HG03159 (cell line): ENCODE measurements at regions not wholly inside any gene's neighbourhood (a gene's known extent, or its start where the extent isn't known, plus 50 kb on each side); places are given as distances from the start of the nearest gene placed in this dataset.
"Not testable (repeated sequence)": the region's sequence is repeated elsewhere in the genome, so short reads cannot be mapped to it uniquely, and the experiment has no call there.

Experiments used
- ATAC-seq: cut with Tn5 transposase; IDR thresholded peaks from one replicate; pipeline ENCODE4 v1.9.1; 2021; ENCODE audit warnings: mild to moderate bottlenecking, moderate library complexity; ENCODE audit not compliant: unreplicated experiment

- ATAC-seq: no peak
These were observed 221.5 kb downstream of the TFCP2L1 start for GRCh38 chr2:121063471-121063870.

- ATAC-seq: no peak
These were observed 220.8 kb downstream of the TFCP2L1 start for GRCh38 chr2:121064186-121064585.

- no peak for ATAC-seq
These were observed 219.8 kb downstream of the TFCP2L1 start for GRCh38 chr2:121065239-121065638.

- ATAC-seq: no peak
These were observed 218.5 kb downstream of the TFCP2L1 start for GRCh38 chr2:121066526-121066925.

- ATAC-seq: no peak
These were observed 216.2 kb downstream of the TFCP2L1 start for GRCh38 chr2:121068851-121069250.

GRCh38 chr2:121069434-121069969, 215.5 kb downstream of the TFCP2L1 start:
- no peak for ATAC-seq

GRCh38 chr2:121070061-121070460, 214.9 kb downstream of the TFCP2L1 start:
- ATAC-seq: not testable (repeated sequence)

GRCh38 chr2:121071034-121071504, 213.9 kb downstream of the TFCP2L1 start:
- ATAC-seq: peak; percentile 49

- ATAC-seq: no peak
These were observed 212.2 kb downstream of the TFCP2L1 start for GRCh38 chr2:121072784-121073183.

GRCh38 chr2:121073320-121074210, 211.4 kb downstream of the TFCP2L1 start:
- no peak for ATAC-seq

- no peak for ATAC-seq
These were observed 210.6 kb downstream of the TFCP2L1 start for GRCh38 chr2:121074293-121074932.

- no peak for ATAC-seq
These were observed 209.9 kb downstream of the TFCP2L1 start for GRCh38 chr2:121075006-121075551.

GRCh38 chr2:121075641-121076497, 209.1 kb downstream of the TFCP2L1 start:
- no peak for ATAC-seq

- no peak for ATAC-seq
These were observed 208.5 kb downstream of the TFCP2L1 start for GRCh38 chr2:121076498-121076820.

GRCh38 chr2:121076885-121077549, 208.0 kb downstream of the TFCP2L1 start:
- peak; percentile 57 for ATAC-seq

GRCh38 chr2:121078899-121079298, 206.1 kb downstream of the TFCP2L1 start:
- ATAC-seq: no peak

GRCh38 chr2:121080013-121080772, 204.8 kb downstream of the TFCP2L1 start:
- ATAC-seq: no peak

- no peak for ATAC-seq
These were observed 203.3 kb downstream of the TFCP2L1 start for GRCh38 chr2:121081701-121082100.

GRCh38 chr2:121082191-121082590, 202.8 kb downstream of the TFCP2L1 start:
- no peak for ATAC-seq
